ENCODE measurements at regions not wholly inside any gene's neighbourhood (a gene's known extent, or its start where the extent isn't known, plus 50 kb on each side); places are given as distances from the start of the nearest gene placed in this dataset.
"Not testable (repeated sequence)": the region's sequence is repeated elsewhere in the genome, so short reads cannot be mapped to it uniquely, and the experiment has no call there.

DNA sequence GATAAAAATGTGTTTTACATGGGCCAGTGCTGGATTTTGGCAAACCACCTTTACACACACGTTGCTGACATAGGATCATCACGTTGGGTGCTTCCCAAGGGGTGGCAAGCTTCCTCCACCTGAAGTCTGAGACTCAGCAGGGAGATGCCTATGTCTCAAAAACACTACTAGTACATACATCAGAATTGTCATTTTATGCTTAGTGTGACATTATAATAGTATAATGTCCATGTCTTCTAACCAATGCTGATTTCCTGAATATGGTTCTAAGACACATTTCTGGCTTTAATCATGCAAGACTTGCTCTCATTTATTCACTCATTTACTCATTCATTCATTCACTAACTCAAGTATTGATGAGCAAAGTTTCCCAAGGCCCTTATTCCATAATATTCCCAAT, 322.3 kb downstream of the LNPK start:
- Histone ChIP-seq H3K27me3 (ENCODE audit: control insufficient read depth, insufficient read depth, low read length) (no peaks in the 10 kb centered on the region), H3K36me3 (ENCODE audit: control insufficient read depth, insufficient read depth, low read length) (no peaks in the 10 kb centered on the region), H3K4me3 (ENCODE audit: low read depth, low read length) (no peak overlapping the region)
- no peak for DNase-seq (ENCODE audit: low read depth)
- TF ChIP-seq, protein P1, sequence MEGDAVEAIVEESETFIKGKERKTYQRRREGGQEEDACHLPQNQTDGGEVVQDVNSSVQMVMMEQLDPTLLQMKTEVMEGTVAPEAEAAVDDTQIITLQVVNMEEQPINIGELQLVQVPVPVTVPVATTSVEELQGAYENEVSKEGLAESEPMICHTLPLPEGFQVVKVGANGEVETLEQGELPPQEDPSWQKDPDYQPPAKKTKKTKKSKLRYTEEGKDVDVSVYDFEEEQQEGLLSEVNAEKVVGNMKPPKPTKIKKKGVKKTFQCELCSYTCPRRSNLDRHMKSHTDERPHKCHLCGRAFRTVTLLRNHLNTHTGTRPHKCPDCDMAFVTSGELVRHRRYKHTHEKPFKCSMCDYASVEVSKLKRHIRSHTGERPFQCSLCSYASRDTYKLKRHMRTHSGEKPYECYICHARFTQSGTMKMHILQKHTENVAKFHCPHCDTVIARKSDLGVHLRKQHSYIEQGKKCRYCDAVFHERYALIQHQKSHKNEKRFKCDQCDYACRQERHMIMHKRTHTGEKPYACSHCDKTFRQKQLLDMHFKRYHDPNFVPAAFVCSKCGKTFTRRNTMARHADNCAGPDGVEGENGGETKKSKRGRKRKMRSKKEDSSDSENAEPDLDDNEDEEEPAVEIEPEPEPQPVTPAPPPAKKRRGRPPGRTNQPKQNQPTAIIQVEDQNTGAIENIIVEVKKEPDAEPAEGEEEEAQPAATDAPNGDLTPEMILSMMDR (IDR thresholded peaks at IDR 0.05; ENCODE audit: insufficient read depth, low read length, poor library complexity, severe bottlenecking) = no peak

DNA sequence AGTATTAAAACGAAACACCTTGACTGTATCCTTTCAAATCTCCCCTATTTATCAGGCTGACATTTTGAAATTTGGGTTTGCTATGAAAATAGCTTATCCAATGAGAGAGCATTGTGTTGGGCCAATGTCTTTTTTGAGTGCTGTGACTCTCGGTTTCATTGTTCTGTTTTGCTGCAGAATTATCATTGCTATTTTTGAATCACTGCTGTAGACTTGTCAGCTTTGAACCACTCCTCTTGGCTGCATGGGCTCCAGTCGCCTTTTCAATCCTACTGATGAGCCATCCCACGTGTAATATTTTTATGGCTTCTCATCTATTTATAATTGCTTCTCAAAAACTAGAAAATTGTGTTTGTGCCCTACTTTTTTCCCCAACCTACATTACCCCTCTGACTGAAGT, 322.8 kb downstream of the LNPK start:
- no peaks in the 10 kb centered on the region for H3K36me3 ChIP-seq (ENCODE audit: control insufficient read depth, insufficient read depth, low read length)
- H3K27me3 ChIP-seq (ENCODE audit: control insufficient read depth, insufficient read depth, low read length) = no peaks in the 10 kb centered on the region
- H3K4me3 ChIP-seq (ENCODE audit: low read depth, low read length) = no peak overlapping the region
- TF ChIP-seq, protein P1 (IDR thresholded peaks at IDR 0.05; ENCODE audit: insufficient read depth, low read length, poor library complexity, severe bottlenecking) = no peak
- DNase-seq (ENCODE audit: low read depth) = no peak

DNA sequence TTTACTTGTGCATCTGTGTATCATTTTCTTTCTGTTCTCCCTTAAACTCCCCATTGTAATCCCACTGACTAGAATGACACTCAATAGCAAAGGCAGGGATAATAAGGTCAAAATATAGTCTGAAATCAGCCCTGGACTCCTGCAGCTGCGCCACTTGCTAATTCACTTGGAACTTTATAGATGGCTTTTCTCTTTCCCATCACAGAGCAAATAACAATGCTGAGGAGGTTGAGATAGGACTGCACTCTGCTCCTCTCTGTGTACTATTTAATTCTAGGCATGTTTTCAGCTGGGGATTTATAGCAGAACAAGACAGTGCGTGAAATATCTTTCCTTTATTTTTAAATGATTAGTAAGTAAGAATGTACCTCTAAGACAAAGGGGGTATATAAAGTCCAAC, 324.2 kb downstream of the LNPK start:
- no peaks in the 10 kb centered on the region for H3K27me3 ChIP-seq (ENCODE audit: control insufficient read depth, insufficient read depth, low read length)
- no peaks in the 10 kb centered on the region for H3K36me3 ChIP-seq (ENCODE audit: control insufficient read depth, insufficient read depth, low read length)
- DNase-seq (ENCODE audit: low read depth) = no peak
- no peak overlapping the region for H3K4me3 ChIP-seq (ENCODE audit: low read depth, low read length)
- TF ChIP-seq, protein P1 (IDR thresholded peaks at IDR 0.05; ENCODE audit: insufficient read depth, low read length, poor library complexity, severe bottlenecking) = no peak

DNA sequence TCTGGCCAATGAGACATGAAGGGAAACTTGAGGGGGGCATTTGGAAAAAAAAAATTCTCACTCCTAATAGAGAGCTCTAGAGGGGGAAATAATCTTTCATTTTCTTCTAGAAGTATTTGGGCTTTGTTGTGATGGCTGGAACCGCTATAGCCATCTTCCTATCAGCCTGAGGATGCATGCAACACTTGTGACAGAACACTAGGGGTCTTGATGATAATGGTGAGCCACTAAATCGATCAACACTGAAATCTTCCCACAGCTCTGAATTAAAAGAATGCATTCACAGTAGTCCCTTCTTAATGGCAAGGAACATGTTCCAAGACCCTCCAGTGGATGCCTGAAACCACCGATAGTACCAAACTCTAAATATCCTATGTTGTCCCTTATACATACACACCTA, 325.3 kb downstream of the LNPK start:
- no peaks in the 10 kb centered on the region for H3K36me3 ChIP-seq (ENCODE audit: control insufficient read depth, insufficient read depth, low read length)
- H3K4me3 ChIP-seq (ENCODE audit: low read depth, low read length) = no peak overlapping the region
- TF ChIP-seq, protein P1 (IDR thresholded peaks at IDR 0.05; ENCODE audit: insufficient read depth, low read length, poor library complexity, severe bottlenecking) = no peak
- H3K27me3 ChIP-seq (ENCODE audit: control insufficient read depth, insufficient read depth, low read length) = no peaks in the 10 kb centered on the region
- DNase-seq (ENCODE audit: low read depth) = no peak

DNA sequence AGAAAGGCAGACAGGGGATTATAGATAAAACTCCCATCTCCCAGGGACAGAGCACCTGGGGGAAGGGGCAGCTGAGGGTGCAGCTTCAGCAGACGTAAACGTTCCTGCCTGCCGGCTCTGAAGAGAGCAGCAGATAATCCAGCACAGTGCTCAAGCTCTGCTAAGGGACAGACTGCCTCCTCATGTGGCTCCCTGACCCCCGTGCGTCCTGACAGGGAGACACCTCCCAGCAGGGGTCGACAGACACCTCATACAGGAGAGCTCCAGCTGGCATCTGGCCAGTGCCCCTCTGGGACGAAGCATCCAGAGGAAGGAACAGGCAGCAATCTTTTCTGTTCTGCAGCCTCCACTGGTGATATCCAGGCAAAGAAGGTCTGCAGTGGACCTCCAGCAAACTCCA, 333.3 kb downstream of the LNPK start:
- not testable (repeated sequence) for H3K36me3 ChIP-seq (ENCODE audit: control insufficient read depth, insufficient read depth, low read length); H3K4me3 ChIP-seq (ENCODE audit: low read depth, low read length); DNase-seq (ENCODE audit: low read depth); H3K27me3 ChIP-seq (ENCODE audit: control insufficient read depth, insufficient read depth, low read length)

DNA sequence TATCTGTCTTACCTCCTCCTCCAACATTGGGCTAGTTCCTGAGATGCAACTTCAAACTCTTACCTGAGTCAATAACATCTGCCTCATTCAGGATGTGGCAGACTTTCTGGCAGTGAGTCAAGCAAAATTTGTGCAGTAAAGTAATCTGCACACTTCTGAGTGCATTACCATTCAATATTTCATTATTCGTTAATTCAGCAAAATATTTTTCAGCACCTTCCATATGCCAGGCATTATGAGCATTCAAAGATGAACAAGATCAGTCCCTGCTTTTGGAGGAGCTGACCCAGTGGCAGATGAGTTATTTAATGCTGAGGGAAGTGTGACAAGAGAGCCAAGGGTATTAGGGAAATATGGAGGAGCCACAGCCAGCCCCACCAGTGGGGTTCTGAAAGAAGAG, 339.7 kb downstream of the LNPK start:
- TF ChIP-seq, protein P1 (IDR thresholded peaks at IDR 0.05; ENCODE audit: insufficient read depth, low read length, poor library complexity, severe bottlenecking) = no peak
- no peak for DNase-seq (ENCODE audit: low read depth)
- Histone ChIP-seq H3K4me3 (ENCODE audit: low read depth, low read length) (no peak overlapping the region), H3K27me3 (ENCODE audit: control insufficient read depth, insufficient read depth, low read length) (no peaks in the 10 kb centered on the region), H3K36me3 (ENCODE audit: control insufficient read depth, insufficient read depth, low read length) (no peaks in the 10 kb centered on the region)
